Esophagus (tissue), 2 donors: ENCODE measurements at regions not wholly inside any gene's neighbourhood (a gene's known extent, or its start where the extent isn't known, plus 50 kb on each side); places are given as distances from the start of the nearest gene placed in this dataset.

Experiments used
- H3K27ac ChIP-seq, 2 donors: one replicate each; pipeline ENCODE4 v1.5.1; 2013; ENCODE audit warnings: low read depth in 2 of 2, mild to moderate bottlenecking in 2 of 2, inconsistent platforms in 1 of 2, low read length in 1 of 2, moderate library complexity in 1 of 2
- H3K27me3 ChIP-seq, 2 donors: one replicate each; pipeline ENCODE4 v1.6.1; 2013; ENCODE audit warnings: low read length in 2 of 2, control low read depth in 1 of 2, mild to moderate bottlenecking in 1 of 2; ENCODE audit not compliant: insufficient read depth in 2 of 2, control insufficient read depth in 1 of 2
- H3K36me3 ChIP-seq, 2 donors: one replicate each; pipeline ENCODE4 v1.6.1; 2013; ENCODE audit warnings: low read length in 1 of 2; ENCODE audit not compliant: control insufficient read depth in 2 of 2, insufficient read depth in 2 of 2
- H3K4me1 ChIP-seq, 2 donors: one replicate each; pipeline ENCODE4 v1.6.1; 2013; ENCODE audit warnings: low read length in 1 of 2; ENCODE audit not compliant: control insufficient read depth in 2 of 2, insufficient read depth in 2 of 2
- H3K4me3 ChIP-seq, 2 donors: one replicate each; pipeline ENCODE4 v1.5.1; 2013; ENCODE audit warnings: low read length in 2 of 2, mild to moderate bottlenecking in 2 of 2, low read depth in 1 of 2, moderate library complexity in 1 of 2
- H3K9me3 ChIP-seq, 2 donors: one replicate each; pipeline ENCODE4 v1.6.1; 2013; ENCODE audit warnings: mild to moderate bottlenecking in 2 of 2, low read depth in 1 of 2, low read length in 1 of 2, moderate library complexity in 1 of 2; ENCODE audit not compliant: control insufficient read depth in 2 of 2, insufficient read depth in 1 of 2
- WGBS, 2 donors: extraction: QIAGEN DNeasy Blood & Tissue Kit; methylation state at CpG; one replicate each; pipeline ENCODE4 v1.1.7; 2013; 5-methylcytosine and 5-hydroxymethylcytosine counted together
- donor health status: healthy with polysubstance abuse.
- donor health status: Bipolar disorder and iron deficiency.

DNA sequence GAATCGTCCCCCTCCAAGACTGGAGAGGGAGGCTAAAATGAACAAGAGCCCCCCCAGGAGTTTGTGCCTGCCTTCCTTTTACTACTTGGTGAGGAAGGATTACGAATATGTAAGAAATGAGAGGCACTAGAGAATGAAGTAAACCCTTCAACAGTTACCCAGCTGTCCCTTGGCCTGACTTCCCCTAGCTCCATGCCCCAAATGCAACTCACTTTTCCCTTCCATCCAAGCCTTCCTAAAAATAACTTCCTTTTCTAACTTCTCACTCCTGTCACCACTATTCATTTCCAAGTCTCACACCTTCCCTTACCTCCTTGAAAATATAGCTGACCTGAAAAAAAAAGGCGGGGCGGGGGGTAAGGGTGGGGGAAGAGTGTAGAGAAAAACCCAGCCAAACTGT, 96.6 kb upstream of the HNRNPU start:
- H3K27ac ChIP-seq = no peak overlapping the region
- no peaks in the 10 kb centered on the region for H3K27me3 ChIP-seq
- H3K9me3 ChIP-seq = no peaks in the 10 kb centered on the region
- no peak overlapping the region for H3K4me3 ChIP-seq
- 87 to 92% methylated on average over 4 of the region's 4 CpGs for WGBS, 2 donors
- no peaks in the 10 kb centered on the region for H3K4me1 ChIP-seq
- no peaks in the 10 kb centered on the region for H3K36me3 ChIP-seq

DNA sequence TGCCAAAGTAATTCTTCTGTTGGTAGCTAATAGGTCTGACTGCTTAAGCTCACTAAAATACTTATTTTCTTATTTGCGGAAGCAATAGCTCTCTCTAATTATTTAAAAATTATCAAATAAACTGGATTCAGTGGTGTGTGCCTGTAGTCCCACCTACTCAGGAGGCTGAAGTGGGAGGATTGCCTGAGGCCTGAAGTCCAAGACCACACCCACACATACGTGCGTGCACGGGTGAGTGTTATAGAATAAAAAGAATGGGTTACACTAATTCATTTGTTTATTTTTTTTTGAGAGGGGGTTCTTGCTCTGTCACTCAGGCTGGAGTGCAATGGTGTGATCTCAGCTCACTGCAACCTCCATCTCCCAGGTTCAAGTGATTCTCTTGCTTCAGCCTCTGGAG, 94.2 kb upstream of the HNRNPU start:
- no peak overlapping the region for H3K27ac ChIP-seq
- WGBS, 2 donors = 80 to 96% methylated on average over 4 of the region's 4 CpGs
- no peaks in the 10 kb centered on the region for H3K9me3 ChIP-seq
- no peak overlapping the region for H3K4me3 ChIP-seq
- no peaks in the 10 kb centered on the region for H3K36me3 ChIP-seq
- H3K27me3 ChIP-seq = no peaks in the 10 kb centered on the region
- H3K4me1 ChIP-seq = no peaks in the 10 kb centered on the region

DNA sequence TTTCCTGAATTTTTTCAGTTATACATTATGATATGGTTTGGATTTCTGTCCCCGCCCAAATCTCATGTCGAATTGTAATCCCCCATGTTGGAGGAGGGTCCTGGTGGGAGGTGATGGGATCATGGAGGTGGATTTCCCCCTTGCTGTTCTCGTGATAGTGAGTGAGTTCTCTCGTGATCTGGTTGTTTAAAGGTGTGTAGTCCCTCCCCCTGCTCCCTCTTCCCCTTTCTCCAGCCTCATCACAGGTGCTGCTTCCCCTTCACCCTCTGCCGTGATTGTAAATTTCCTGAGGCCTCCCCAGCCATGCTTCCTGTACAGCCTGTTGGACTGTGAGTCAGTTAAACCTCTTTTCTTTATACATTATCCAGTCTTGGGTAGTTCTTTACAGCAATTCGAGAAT, 93.2 kb upstream of the HNRNPU start:
- Histone ChIP-seq H3K36me3 (no peaks in the 10 kb centered on the region), H3K27me3 (no peaks in the 10 kb centered on the region), H3K4me3 (no peak overlapping the region), H3K27ac (no peak overlapping the region), H3K4me1 (no peaks in the 10 kb centered on the region), H3K9me3 (no peaks in the 10 kb centered on the region)
- WGBS, 2 donors = 71 to 77% methylated on average over 6 of the region's 6 CpGs

DNA sequence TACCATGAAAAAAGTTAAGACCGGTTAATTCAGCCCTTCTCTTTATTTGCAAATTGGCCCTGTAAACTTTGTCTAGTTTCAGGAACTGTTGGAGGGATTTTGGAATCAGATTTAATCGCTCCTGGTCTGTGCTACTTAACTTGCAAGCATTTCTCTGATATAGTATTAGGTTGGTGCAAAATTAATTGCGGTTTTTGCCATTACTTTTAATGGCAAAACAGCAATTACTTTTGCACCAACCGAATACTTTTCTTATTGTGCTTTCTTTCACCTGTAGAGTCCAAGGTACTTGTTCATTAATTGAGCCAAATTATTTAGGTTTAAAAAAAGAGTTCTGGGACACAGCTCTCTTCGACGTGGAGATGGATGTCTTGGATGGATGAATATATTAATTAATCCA, 92.8 kb upstream of the HNRNPU start:
- WGBS, 2 donors = 90 to 94% methylated on average over 6 of the region's 6 CpGs

DNA sequence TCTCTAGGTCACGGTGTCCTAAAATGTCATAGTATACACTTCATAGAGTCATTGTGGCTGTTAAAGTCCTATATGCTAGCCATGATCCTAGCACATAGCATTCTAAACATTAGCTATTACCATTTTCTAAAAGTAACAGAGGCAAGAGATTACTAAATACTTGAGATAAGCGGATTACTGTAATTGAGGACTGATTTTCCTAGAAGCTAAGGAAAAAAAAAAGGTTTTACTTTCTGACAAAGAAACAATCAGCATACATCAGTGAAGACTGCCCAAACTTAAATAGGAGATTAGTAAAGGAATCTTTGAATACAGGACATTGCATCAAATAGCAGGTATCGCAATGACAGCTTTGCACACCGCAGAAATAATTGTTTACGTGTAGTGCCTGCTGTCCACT, 91.3 kb upstream of the HNRNPU start:
- no peak overlapping the region for H3K27ac ChIP-seq
- no peak overlapping the region for H3K4me3 ChIP-seq
- WGBS, 2 donors = 94 to 95% methylated on average over 5 of the region's 5 CpGs
- H3K36me3 ChIP-seq = no peaks in the 10 kb centered on the region
- no peaks in the 10 kb centered on the region for H3K4me1 ChIP-seq
- no peaks in the 10 kb centered on the region for H3K9me3 ChIP-seq
- no peaks in the 10 kb centered on the region for H3K27me3 ChIP-seq

More for the DNA sequence above, 92.8 kb upstream of the HNRNPU start:
- H3K4me1 ChIP-seq = no peaks in the 10 kb centered on the region
- H3K9me3 ChIP-seq = no peaks in the 10 kb centered on the region
- H3K4me3 ChIP-seq = no peak overlapping the region
- H3K27ac ChIP-seq = no peak overlapping the region
- no peaks in the 10 kb centered on the region for H3K36me3 ChIP-seq
- H3K27me3 ChIP-seq = no peaks in the 10 kb centered on the region

DNA sequence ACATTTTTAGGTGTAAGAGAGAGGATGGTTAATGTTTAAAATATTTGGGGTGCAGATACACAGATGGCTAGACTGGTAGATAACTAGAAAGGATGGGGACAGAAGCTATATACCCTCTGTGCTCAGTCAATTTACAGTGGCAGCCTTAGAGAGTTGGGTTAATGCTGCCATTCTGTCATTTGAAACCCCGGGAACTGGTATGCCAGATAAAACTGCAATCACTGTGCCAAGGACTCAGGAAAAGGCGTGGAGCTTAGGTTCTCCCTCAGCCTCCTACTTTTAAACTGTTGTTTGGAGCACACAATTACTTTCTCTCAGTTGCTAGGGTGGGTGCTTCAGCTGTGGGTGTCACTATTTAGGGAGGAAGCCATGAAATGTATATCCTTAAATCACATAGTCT, 90.0 kb upstream of the HNRNPU start:
- Histone ChIP-seq H3K36me3 (no peaks in the 10 kb centered on the region), H3K27me3 (no peaks in the 10 kb centered on the region), H3K4me1 (no peaks in the 10 kb centered on the region), H3K4me3 (no peak overlapping the region), H3K27ac (no peak overlapping the region), H3K9me3 (no peaks in the 10 kb centered on the region)
- WGBS, 2 donors = 35 to 53% methylated on average over 2 of the region's 2 CpGs

DNA sequence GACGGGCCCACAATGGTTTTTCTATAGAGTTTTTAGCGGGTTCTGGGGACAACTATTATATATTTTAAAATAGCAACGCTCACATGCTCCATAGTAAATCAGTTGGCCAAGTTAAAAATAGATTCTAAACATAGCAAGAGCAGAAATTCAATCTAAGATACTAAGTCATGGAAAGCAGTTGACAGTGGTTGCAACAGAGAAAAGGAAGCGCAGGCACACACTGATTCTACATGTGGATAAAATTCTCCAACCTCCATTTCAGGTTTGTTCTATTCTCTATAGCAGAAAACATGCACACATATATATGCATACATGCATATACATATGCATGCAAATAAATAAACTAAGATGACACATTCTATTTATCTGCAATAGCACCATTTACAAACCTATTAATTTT, 89.6 kb upstream of the HNRNPU start:
- 80 to 85% methylated on average over 4 of the region's 4 CpGs for WGBS, 2 donors
- no peaks in the 10 kb centered on the region for H3K27me3 ChIP-seq
- H3K9me3 ChIP-seq = no peaks in the 10 kb centered on the region
- H3K36me3 ChIP-seq = no peaks in the 10 kb centered on the region
- no peak overlapping the region for H3K4me3 ChIP-seq
- H3K4me1 ChIP-seq = no peaks in the 10 kb centered on the region
- H3K27ac ChIP-seq = no peak overlapping the region

DNA sequence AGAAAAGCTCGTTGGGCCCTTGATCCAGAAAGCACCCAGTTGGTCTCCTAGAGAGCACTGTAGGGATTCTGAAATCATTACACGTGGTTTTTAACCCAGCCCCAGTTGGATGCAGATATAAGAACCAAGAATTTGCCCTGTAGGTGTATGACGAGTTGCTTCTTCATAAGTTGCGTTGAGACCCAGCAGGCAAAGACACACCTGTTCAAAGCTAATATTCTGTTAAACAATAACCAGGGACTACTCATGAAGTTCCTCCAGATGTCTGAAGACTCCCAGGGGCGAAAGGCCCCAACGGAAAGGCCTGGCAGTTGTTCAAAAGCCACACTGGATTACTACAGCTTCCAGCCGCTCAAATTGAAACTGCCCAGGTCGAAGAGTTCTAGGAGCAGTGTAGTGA, 88.6 kb upstream of the HNRNPU start:
- Histone ChIP-seq H3K4me3 (no peak overlapping the region), H3K4me1 (no peaks in the 10 kb centered on the region), H3K36me3 (no peaks in the 10 kb centered on the region), H3K27me3 (no peaks in the 10 kb centered on the region), H3K27ac (no peak overlapping the region), H3K9me3 (no peaks in the 10 kb centered on the region)
- WGBS, 2 donors = 41 to 48% methylated on average over 8 of the region's 8 CpGs

DNA sequence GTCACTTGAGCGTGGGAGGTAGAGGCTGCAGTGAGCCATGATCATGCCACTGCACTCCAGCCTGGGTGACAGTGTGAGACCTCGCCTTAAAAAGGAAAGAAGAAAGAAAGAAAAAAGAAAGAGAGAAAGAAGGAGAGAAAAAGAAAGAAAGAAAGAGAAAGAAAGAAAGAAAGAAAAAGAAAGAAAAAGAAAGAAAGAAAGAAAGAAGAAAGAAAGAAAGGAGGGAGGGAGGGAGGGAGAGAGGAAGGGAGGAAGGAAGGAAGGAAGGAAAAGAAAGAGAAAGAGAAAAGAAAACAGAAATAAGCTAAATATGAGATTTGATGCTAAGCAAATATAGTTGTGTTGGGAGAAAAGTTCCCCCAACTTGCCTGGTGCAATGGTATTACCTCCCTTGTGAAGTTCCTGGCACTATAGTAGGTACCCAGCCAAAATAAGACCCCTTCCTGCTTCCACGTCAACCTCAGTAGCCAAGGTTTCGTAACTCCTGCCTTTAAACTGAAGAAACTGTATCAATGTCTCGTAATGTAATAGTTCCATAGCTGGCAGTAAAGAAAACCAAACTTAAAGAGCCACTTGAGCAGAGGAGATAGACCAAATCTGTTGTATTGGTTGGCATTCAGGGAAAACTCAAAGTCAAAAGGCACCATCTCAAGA, 88.1 kb upstream of the HNRNPU start:
- H3K36me3 ChIP-seq = no peaks in the 10 kb centered on the region
- H3K4me3 ChIP-seq = no peak overlapping the region
- no peaks in the 10 kb centered on the region for H3K27me3 ChIP-seq
- no peak overlapping the region for H3K27ac ChIP-seq
- no peaks in the 10 kb centered on the region for H3K9me3 ChIP-seq
- WGBS, 2 donors = 83 to 89% methylated on average over 5 of the region's 5 CpGs
- no peaks in the 10 kb centered on the region for H3K4me1 ChIP-seq

DNA sequence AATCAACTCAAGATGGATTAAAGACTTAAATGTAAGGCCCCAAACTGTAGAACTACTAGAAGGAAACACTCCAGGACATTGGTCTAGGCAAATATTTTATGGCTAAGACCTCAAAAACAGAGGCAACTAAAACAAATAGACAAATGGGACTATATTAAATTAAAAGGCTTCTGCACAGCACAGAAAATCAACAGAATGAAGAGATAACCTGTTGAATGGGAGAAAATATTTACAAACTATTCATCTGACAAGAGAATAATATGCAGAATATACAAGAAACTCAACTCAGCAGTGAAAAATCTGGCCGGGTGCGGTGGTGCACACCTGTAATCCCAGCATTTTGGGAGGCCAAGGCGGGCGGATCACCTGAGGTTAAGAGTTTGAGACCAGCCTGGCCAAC, 84.1 kb upstream of the HNRNPU start:
- WGBS, 2 donors = 95 to 96% methylated on average over 4 of the region's 4 CpGs
- H3K27me3 ChIP-seq = no peaks in the 10 kb centered on the region
- H3K4me3 ChIP-seq = no peak overlapping the region
- H3K36me3 ChIP-seq = no peaks in the 10 kb centered on the region
- H3K4me1 ChIP-seq = no peaks in the 10 kb centered on the region
- H3K9me3 ChIP-seq = no peaks in the 10 kb centered on the region
- H3K27ac ChIP-seq = no peak overlapping the region
